Heart right ventricle (tissue), 16 donors: ENCODE measurements at regions not wholly inside any gene's neighbourhood (a gene's known extent, or its start where the extent isn't known, plus 50 kb on each side); places are given as distances from the start of the nearest gene placed in this dataset.

Experiments
- ATAC-seq, 8 donors: fragments of 200-7000 bp; cut with Tn5 transposase; one replicate each; pipeline ENCODE4 v1.9.1; 2020; ENCODE audit warnings: mild to moderate bottlenecking in 8 of 8, moderate library complexity in 8 of 8, moderate number of reproducible peaks in 1 of 8
- DNase-seq, 2 donors: peaks; one replicate each; pipeline ENCODE4 v3.0.0-alpha.2; 2020
- H3K27ac ChIP-seq, 10 donors: fragments of 200-600 bp; sonication (generic) in 2 of 10; one replicate each; pipeline versions ENCODE4 v1.5.0 to v1.8.0; 2020 to 2022; ENCODE audit warnings: mild to moderate bottlenecking in 3 of 10
- H3K27me3 ChIP-seq, 7 donors: fragments of 200-600 bp; one replicate each; pipeline ENCODE4 v1.8.0; 2021 to 2022; ENCODE audit warnings: mild to moderate bottlenecking in 2 of 7
- H3K36me3 ChIP-seq, 9 donors: fragments of 200-600 bp; sonication (generic) in 1 of 9; one replicate each; pipeline versions ENCODE4 v1.5.0 to v1.8.0; 2020 to 2022; ENCODE audit warnings: mild to moderate bottlenecking in 2 of 9
- H3K4me1 ChIP-seq, 9 donors: fragments of 200-600 bp; sonication (generic) in 1 of 9; one replicate each; pipeline versions ENCODE4 v1.5.0 to v1.8.0; 2020 to 2022; ENCODE audit warnings: mild to moderate bottlenecking in 4 of 9
- H3K4me3 ChIP-seq, 10 donors: fragments of 200-600 bp; sonication (generic) in 2 of 10; one replicate each; pipeline versions ENCODE4 v1.5.0 to v1.8.0; 2020 to 2022; ENCODE audit warnings: mild to moderate bottlenecking in 7 of 10, moderate library complexity in 2 of 10
- H3K9me3 ChIP-seq, 11 donors: fragments of 200-600 bp in 10 of 11; sonication (generic) in 2 of 11; one replicate each; pipeline versions ENCODE4 v1.5.0 to v1.8.0; 2013 to 2022; ENCODE audit warnings: mild to moderate bottlenecking in 2 of 11, control low read depth in 1 of 11, moderate library complexity in 1 of 11
- CTCF ChIP-seq, 9 donors: fragments of 200-600 bp; sonication (generic) in 2 of 9; IDR thresholded peaks; one replicate each; pipeline versions ENCODE4 v1.5.0 to v1.8.0; 2021 to 2022; ENCODE audit warnings: antibody characterized with exemption in 9 of 9, mild to moderate bottlenecking in 5 of 9, moderate library complexity in 1 of 9
- WGBS, 2 donors: extraction: QIAGEN DNeasy Blood & Tissue Kit; methylation state at CpG; one replicate each; pipeline ENCODE4 v1.1.7; 2013; ENCODE audit warnings: inconsistent platforms in 1 of 2; 5-methylcytosine and 5-hydroxymethylcytosine counted together
- intact Hi-C, 10 donors: fragments of 100-400 bp; cut with DNase I; formaldehyde crosslinking; loops; one replicate each; pipeline versions ENCODE4 v1.11.1 to v1.14.2; 2022
- donor health status: Arrhythmogenic right ventricular cardiomyopathy.
- donor health status: ischemic (EF 13 %, LVEDD 7.1; RV severe dilation, severe dysfunction).
- donor health status: healthy with polysubstance abuse.
- donor health status: DM: no; HTN: yes; CAD: no.
- donor health status: DM: no; HTN: no; CAD: no.
- donor health status: ischemic (EF 25% LVEDD 6.9; RV normal size, moderate dysfunction).
- donor health status: ischemic (EF 25% LVEDD 5.7; RV mildly dilated, moderate dysfunction).
- donor health status: healthy.
- donor health status: DM: yes; HTN: yes; CAD: no.
- donor health status: Ischemic cardiomyopathy.
- donor health status: ischemic (EF 35%, LVEDD 5.7; RV mildly dilated, moderate dysfunction).
- donor health status: nonischemic (EF 11% LVEDD 7.7; RV severe dilation, severe dysfunction).
- donor health status: DM: yes; HTN: yes; CAD: no.
- donor health status: PGD.
- donor health status: ischemic (EF 29% LVEDD 5.4; RV normal size, mild dysfunction).
- donor health status: nonischemic (EF 23%, LVEDD 6.1; RV moderate dilation, normal function).

GRCh38 chr12:127245009-127245408 is 1022.0 kb upstream of the TMEM132C start:
- no peak for TF ChIP-seq CTCF (IDR thresholded peaks at IDR 0.05)
- H3K27ac ChIP-seq = no peak overlapping the region
- DNase-seq = no peak
- no peak overlapping the region for H3K4me3 ChIP-seq
- 88 to 94% methylated on average over 1 of the region's 1 CpG for WGBS, 2 donors
- no peaks in the 10 kb centered on the region for H3K36me3 ChIP-seq
- H3K27me3 ChIP-seq = peaks cover 0 to 17% (median 0%) of the 10 kb centered on the region in 7 donors
- no peaks in the 10 kb centered on the region for H3K9me3 ChIP-seq
- no peak for ATAC-seq
- H3K4me1 ChIP-seq = no peaks in the 10 kb centered on the region
- intact Hi-C loops = no loop called here

GRCh38 chr12:127245437-127245836 is 1021.5 kb upstream of the TMEM132C start:
- DNase-seq = no peak
- H3K27me3 ChIP-seq = peaks cover 0 to 12% (median 0%) of the 10 kb centered on the region in 7 donors
- no peak for TF ChIP-seq CTCF (IDR thresholded peaks at IDR 0.05)
- WGBS, 2 donors = 63 to 68% methylated on average over 2 of the region's 2 CpGs
- H3K36me3 ChIP-seq = no peaks in the 10 kb centered on the region
- intact Hi-C loops = no loop called here
- no peaks in the 10 kb centered on the region for H3K4me1 ChIP-seq
- H3K4me3 ChIP-seq = no peak overlapping the region
- no peak for ATAC-seq
- H3K27ac ChIP-seq = no peak overlapping the region
- H3K9me3 ChIP-seq = no peaks in the 10 kb centered on the region

GRCh38 chr12:127247937-127248336 is 1019.0 kb upstream of the TMEM132C start:
- no peak for ATAC-seq
- intact Hi-C loops = no loop called here
- Histone ChIP-seq H3K4me3 (no peak overlapping the region), H3K27me3 (peaks cover 0 to 18% (median 0%) of the 10 kb centered on the region in 7 donors), H3K4me1 (no peaks in the 10 kb centered on the region), H3K36me3 (no peaks in the 10 kb centered on the region), H3K9me3 (no peaks in the 10 kb centered on the region), H3K27ac (no peak overlapping the region)
- DNase-seq = no peak
- no peak for TF ChIP-seq CTCF (IDR thresholded peaks at IDR 0.05)
- 60 to 71% methylated on average over 4 of the region's 4 CpGs for WGBS, 2 donors

- TF ChIP-seq CTCF (IDR thresholded peaks at IDR 0.05) = no peak
- no peak for ATAC-seq
- intact Hi-C loops = no loop called here
- peaks cover 0 to 33% (median 0%) of the 10 kb centered on the region in 7 donors for H3K27me3 ChIP-seq
- no peaks in the 10 kb centered on the region for H3K4me1 ChIP-seq
- H3K27ac ChIP-seq = no peak overlapping the region
- H3K9me3 ChIP-seq = no peaks in the 10 kb centered on the region
- no peak overlapping the region for H3K4me3 ChIP-seq
- 67 to 69% methylated on average over 1 of the region's 1 CpG for WGBS, 2 donors
- no peaks in the 10 kb centered on the region for H3K36me3 ChIP-seq
- DNase-seq = no peak
Measured at GRCh38 chr12:127249428-127249827, 1017.5 kb upstream of the TMEM132C start.
